ENCODE measurements at regions not wholly inside any gene's neighbourhood (a gene's known extent, or its start where the extent isn't known, plus 50 kb on each side); places are given as distances from the start of the nearest gene placed in this dataset.

DNA sequence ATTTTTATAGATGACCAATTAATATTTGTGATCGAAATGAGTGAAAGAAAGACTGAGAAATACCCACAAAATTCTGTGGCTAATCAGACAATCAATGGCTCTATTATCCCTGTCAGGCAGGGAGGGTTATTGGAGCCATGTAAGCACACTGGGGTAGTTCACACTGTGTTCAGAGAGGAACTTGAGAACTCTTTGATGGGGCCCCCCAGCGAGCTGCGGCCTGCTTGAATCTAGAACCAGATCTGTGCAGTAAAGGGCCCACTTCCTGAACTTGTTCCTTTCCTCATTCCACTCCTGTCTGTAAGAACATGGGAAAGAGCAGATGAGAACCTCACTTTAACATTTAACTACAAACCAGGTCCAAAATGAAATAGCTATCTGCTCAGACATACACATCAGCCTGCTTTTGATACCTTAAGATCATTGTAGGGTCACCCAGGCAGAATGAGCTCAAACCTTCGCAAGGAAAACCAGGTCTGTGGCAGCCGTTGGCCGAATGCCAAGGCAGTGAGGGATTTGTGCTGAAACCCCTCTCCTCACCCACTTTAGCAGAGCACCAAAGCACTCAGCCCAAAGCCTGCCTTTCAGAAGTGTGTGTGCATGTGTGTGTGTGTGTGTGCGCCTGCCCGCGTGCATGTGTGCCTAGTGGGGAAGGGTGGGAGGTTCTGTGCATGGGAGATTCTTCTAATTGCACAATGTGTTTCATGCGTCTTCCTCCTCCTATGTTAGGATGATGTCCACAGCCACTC lies 365.6 kb upstream of the MGMT start:
- DNase-seq = no peak

DNA sequence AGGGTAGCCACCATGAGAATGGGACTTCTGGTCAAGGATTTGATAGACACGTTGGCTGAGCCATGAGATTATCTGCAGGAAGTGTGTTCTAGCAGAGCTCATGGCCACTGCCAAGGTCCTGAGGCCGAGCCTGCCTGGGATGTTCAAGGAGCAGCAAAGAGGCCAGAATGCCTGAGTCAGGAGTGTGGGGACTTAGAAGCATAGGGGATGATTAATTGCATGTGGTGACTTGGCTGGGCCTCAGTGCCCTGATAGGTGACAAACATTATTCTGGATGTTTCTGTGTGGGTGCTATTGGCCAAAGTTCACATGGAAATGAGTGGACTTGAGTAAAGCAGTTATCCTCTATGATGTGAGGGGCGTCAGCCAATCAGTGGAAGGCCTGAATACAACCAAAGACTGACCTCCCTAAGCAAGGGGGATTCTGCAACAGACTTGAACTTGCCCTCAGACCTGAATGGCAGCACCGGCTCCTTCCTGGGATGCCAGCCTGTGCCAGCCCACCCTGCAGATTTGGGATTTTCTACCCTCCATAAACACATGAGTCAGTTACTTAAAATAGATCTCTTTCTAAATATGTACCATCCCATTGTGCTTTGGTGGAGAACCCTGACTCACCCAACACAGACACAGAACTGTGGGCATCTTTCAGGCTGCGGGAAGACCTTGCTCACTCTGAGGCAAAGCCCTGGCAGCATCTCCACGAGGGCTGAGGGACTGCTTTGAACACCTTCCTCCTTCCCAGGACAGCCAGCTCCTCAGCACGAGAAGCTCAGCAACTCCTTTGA lies 363.9 kb upstream of the MGMT start:
- DNase-seq = no peak

DNA sequence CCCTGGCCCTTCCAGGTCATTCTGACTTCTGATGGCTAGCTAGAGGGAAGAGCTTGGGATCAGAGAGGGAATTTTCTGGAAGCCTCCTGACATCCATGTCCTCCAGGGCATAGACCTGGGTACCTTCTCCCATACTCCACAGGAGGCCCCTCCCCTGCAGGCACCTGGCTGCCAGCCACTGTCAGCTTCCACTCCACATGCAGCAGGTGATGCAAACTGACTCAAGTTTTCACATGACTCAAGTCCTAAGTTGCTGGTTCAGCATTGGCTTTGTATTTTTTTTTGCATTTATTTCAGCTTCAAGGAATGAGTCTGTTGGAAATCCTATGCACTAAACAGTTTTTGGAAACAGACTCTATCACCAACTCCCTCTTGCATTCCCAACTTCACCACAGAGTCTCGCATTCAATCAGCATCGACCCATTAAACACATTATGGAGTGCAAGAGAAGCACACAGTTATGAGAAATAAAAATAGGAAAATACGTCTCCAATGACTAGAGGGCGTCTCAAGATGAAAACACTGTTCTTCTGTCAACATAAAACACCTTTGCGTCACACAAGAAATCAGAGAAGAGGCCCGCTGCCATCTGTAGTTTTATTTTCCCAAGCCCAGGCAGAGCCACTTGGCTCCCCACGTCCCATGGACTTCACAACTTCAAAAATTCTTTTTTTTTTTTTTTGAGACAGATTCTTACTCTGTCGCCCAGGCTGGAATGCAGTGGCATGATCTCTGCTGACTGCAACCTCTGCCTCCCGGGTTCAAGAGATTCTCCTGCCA lies 362.6 kb upstream of the MGMT start:
- DNase-seq = no peak

DNA sequence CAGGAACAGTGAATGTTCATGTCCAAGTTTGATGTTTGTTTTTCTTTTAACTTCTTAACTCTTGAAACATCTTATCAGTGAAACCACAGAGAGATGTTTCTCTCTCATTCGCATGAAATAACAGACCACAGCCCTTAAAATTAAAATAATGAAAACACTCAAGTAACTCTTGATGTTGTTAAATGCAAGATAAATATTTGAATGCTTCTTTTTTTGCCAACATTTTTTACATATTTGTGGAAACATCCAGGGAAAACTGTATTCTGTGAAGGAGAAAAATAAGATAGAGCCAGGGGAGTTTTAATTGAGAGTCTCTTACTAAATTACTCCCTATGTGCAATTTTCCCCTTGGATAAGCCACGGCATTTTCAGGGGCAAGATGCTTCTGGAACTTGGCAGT lies 361.8 kb upstream of the MGMT start:
- no peak for DNase-seq

DNA sequence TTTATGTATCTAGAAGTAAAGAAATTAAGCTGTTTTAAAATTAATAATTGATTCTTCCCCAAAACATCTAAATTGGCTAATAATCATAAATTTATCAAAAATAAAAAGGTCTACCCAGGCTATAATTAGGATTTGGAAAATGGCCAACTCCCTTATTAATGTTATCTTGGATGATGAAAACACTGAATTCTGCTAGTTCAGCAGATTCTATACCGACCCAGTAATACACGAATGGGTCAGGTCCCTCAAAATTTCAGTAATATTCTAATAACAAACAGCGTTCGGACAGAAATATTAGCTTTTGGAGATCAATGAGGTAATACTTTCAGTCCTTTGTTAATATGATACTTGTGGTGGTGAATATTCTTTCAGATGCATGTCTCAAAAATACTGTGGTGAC lies 360.7 kb upstream of the MGMT start:
- DNase-seq = no peak

DNA sequence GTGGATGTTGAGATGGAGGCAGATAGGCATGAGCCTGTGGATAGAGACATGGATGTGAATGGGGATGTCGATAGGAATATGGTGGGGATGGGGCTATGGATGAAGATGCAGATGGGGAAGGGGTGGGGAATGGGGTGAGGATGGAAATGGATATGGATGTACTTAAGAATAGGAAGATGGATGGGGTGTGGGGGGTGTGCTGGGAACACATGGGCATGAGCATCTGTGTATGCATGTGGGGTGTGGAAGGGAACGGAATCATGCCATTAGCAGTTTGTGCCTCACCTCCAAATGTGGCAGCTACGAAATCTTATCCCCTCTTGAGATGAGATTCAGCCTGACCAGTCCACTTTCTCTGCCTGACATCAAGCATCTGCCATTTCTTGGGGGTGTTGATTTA lies 359.5 kb upstream of the MGMT start:
- DNase-seq = no peak

DNA sequence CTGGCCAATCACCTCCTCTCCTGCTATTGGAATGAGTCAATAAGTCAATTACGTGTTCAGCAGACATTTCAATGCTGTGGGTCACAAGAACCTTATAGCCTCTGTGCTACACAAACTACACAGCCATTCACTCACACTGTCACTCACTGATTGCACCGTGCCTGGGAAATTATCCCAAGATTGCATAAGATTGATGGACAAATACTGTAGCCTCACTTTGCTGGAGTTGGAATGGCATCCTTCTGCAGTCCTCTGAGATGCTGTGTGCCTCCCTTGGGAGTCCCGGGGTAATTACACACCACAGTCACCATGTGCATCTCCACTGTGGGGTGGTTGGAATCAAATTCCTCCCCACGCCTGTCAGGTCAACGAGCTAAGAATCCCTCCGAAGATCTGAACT lies 358.7 kb upstream of the MGMT start:
- DNase-seq = no peak

DNA sequence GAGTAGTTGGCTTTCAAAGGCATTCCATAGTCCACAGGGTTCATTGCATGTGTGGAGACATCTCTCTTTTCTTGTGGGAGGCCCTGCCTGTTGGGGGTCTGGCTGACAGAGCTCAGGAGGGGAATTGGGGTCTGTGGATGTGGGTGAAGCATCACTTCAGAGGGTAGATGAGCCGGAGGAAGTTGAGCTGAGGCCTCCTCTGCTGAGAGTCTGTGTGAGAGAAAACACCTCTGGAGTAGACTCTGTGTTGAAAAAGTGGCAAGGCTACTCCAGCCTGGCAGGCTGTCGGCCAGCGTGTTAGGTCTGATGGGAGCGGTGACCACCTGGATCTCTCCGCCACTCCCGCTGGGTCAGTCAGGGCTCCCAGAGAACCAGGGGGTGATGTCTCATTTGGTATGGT lies 358.0 kb upstream of the MGMT start:
- DNase-seq = no peak

DNA sequence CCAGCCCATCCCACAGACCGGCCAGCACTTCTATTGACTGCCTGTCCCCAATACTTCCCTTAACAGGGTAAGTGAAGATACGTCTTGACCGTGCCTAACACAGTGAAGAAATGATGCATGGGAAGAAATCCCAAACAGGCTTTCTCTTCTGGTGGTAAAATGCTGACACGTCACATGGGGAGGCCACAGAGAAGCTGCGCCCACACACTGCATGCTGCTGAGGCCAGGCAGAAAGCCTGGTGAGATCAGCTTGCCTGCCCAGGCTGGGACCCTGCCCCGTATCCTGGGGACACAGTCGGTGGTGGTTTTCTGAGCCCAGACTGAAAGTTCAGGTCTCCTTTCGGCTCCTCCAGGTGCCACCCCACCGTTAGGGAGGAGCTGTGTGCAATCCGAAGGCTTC lies 356.3 kb upstream of the MGMT start:
- DNase-seq = no peak

DNA sequence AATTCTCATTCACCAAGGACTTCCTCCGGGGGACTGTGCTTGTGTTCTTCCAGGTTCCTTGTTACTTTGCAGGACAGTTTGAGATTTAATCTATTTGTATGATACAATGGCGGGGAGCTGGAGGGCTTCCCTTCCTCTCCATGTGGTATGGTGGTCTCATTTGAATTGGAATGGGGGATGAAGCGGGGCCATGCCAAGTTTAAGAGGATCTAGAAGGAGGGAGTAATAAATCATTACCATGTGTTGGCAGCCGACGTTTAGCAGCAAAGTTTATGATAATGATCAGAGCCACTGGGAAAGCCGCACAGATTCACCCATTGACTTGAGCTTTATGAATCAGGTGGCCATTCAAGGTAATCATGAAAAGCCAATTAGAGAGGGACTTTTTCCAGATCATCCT lies 355.1 kb upstream of the MGMT start:
- DNase-seq = no peak

DNA sequence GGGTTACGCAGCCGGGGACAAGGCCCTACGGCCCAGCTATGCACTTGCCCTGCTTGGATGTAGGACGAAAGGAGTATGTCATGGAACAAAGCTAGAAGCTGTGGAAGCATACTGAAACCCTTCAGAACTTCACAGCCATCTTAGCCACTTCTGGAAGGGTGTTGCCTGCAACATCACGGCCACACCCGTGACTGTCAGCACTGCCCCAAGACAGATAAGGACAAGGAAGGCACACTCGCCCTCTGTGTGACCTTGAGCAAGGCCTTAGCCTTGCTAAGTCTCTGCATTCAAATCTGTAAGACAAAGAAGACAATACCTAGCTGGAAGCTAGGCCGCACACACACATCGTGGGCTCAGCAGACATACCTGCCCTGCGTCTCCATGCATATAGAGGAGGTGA lies 352.5 kb upstream of the MGMT start:
- no peak for DNase-seq

DNA sequence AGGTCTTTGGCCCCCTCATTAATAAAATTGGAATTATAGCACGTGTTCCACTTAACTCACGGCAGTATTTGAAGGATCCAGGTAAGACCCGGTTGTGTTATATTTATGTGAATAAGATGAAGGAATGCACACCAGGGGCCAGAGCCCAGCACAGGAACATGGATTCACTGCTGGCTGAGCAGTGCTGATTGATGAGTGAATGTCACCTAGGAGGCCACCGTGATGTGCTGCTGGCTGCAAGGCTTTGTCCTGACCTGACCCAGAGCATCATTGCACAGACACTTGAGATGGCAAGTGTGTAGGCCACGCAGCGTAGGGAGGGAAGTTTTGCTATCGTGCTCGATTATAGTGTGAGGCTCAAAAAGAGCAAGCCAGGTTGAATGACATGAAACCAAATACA lies 350.7 kb upstream of the MGMT start:
- no peak for DNase-seq

DNA sequence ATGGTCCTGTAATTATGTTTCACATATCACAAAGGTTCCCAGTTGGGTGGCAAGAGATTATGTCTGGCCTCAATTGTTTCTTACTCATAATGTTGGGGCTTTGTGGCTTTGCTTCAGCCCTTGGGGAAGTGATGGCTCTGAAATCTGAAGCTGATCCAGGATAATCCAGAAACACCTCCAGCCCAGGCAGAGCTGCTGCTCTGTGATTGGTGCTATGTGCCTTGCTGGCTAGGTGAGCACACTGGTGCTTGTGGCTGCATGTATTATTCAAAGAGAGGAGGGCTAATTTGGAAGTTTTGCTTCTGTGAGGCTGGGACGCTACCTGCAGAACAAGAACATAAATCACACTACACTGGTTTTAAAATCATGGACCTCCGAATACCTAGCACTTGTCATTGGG lies 346.6 kb upstream of the MGMT start:
- no peak for DNase-seq

DNA sequence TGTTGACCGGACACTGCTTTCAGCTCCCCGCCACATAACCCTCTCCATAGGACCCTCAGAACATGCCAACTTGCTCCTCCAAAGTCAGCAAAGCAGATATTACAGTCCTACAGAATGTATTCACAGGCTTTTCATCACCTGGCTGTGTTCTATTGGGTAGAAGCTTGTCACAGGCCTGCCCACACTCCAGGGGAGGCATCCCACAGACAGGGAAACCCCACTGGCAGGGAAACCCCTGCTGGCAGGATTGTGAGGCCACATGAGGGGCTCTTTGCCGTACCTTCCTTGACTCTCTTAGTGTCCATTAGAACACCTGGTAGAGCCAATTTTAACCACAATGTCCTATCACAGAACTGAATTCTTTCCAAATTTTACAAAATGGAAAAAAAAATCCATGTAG lies 344.2 kb upstream of the MGMT start:
- no peak for DNase-seq

DNA sequence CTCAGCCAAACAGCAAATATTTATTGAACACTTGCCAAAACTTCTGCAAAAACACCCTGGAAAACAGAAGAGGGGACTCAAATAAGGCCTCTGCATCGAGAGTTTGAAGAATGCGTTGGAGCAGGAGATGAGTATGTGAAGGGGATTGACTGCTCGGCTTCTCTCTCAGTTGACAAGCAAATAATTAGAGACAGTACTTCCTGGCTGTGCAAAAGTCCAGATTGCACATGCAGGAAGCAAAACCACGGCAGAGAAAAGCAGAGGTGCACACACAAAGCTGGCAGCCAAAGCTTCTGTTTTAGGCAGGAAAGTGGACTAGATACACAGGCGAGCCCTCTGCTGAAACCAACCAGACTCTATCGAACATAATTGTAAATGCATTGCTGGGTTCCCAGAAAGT lies 343.6 kb upstream of the MGMT start:
- no peak for DNase-seq

DNA sequence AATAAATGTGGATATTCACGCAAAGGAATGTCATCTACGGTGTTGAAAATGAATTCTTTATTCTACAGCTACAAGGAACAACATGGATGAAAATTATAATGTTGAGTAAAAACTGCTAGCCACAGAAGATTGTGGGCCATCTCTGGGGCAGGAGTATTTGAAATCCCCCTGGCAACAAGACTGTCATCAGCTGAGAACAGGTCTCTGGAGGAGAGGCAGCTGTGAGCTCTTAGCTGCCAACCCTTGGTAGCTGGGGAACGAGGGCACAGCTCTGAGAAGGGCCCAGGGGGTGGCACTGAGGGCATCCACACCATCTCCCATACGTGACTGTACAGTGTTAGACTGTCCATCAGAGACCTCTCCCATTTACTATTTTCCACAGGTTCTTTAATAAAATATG lies 340.1 kb upstream of the MGMT start:
- no peak for DNase-seq

DNA sequence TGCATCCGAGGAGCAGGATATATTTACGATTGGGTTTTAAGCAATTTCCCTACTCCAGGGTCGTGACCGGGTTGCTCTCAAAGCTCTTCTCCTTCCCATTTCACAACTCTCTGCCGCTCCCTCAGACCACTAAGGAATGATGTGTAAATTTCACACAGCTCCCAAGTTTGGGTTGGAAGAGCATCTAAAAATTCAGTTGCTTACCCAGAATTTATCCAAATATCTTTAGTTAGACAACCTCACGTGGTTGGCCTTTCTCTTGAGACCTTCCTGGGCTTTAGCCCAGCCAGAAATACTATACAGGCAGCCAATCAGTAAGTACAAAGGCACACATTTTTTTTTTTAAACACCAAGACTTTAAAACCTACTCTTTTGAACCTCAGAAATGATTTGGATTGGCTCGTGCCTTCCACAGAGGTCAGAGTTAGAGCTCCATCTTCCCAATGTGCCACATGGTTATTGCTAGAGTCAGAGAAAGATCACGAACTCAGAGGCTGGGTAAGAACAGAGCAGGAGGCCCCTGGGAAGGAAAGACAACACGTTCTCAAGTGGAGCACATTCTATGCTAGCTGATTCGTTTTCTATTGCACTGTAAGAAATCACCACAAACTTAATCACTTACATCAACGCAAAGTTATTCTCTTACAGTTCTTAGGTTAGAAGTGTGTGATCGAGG lies 335.4 kb upstream of the MGMT start:
- DNase-seq = no peak

DNA sequence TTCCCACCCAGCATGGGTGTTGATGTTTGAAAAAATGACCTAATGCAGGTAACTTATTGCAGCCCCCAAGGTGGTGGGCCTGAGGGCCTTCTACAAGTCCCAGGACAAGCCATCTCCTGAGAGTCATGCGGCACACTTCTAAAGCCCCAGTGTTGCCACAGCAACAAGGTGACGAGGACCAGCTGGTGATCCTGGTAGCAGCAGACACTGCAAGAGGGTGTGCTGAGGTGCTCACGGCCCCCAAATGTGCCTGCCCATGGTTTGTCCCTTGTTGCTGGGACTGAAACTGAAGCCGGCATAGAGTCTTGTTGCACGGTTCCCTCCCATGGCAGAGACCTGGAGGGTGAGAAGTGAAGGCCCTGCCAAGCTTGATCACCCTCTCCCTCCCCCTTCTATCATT lies 333.2 kb upstream of the MGMT start:
- DNase-seq = no peak

DNA sequence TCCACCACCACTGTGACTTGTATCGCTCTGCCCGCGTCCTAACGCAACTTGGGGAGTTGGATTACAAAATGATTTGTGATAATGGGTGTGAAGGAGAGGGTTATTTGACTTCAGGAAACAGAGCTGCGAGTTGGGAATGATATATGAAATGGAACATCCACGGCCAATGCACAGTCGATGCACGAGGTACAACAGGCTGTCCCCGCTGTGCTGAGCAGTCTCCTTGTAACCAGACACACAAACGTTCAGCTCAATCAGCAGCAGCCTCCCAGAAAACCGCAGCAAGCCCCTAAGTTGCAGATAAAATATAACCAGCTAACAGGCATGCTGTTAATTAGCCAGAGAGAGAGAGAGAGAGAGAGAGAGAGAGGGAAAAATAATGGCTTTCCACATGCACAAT lies 332.7 kb upstream of the MGMT start:
- DNase-seq = no peak

DNA sequence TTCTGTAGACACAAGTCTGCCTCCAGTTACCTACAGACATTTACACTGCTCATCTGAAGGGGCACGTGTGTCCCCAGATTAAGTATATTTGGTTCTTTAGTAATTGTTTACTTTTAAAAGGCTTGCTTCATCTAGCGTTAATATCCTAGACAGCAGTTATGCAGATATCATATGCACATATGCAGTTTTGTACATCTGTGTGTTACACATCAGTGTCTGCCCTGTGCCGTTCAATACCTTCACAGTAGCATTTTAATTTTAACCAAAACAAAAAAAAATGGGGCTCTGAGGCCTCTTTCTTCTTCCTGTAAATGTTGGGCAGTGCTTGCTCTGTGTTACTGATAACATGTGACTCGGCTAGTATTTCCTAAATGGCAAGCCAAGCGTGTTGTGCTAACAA lies 331.4 kb upstream of the MGMT start:
- no peak for DNase-seq

DNA sequence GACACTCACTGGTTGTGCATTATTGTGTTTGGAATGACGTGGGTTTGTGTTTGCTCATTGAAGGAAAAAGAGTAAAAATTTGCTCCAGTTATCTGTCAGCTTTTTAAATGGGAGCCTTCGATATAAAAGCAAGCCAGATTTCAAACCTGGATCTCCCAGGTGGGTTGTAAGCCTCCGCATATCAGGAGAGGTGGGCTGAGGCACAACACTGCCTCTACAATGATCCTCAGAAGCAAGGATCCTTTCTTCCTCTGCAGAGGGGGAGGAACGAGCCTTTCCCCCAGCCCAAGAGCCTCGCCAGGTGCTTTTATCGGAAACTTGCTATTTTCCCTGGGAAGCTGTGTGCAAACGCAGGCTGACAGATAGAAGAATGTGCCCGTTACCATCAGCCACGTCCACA lies 331.0 kb upstream of the MGMT start:
- DNase-seq = no peak

DNA sequence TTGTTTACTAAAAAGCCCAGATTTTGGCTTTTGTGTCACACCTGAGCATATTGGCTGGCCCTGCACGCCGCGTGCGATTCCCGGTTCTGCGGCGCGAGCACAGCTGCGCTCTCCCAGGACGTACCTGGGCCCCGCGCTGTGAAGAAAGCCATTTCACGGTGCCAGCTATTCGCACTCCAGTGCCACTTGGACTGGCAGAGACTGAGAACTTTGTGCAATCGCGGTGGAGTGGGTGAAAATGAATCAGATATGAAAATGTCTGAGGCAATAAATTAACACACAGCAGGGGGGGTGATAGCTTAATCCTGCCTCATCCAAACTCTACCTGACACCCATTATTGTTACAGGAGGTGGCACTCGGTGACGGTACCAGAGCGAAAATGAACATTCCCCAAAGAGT lies 330.1 kb upstream of the MGMT start:
- no peak for DNase-seq

All from activated naive CD4-positive, alpha-beta T cell (primary cell).